Vagina (tissue), 2 donors: ENCODE measurements at regions not wholly inside any gene's neighbourhood (a gene's known extent, or its start where the extent isn't known, plus 50 kb on each side); places are given as distances from the start of the nearest gene placed in this dataset.

Experiments
- CTCF ChIP-seq, 3 experiments: fragments of 450-650 bp in 2 of 3; fragments of 200-600 bp in 1 of 3; sonication (generic) in 1 of 3; IDR thresholded peaks; one replicate each; pipeline ENCODE4 v1.5.1; 2017 to 2019; ENCODE audit warnings: antibody characterized with exemption in 3 of 3, mild to moderate bottlenecking in 2 of 3, moderate library complexity in 2 of 3
- POLR2A ChIP-seq, 2 donors: fragments of 450-650 bp; IDR thresholded peaks; one replicate each; pipeline ENCODE4 v1.6.1; 2017; ENCODE audit warnings: antibody characterized with exemption in 2 of 2, mild to moderate bottlenecking in 2 of 2, moderate library complexity in 2 of 2

- TF ChIP-seq CTCF (IDR thresholded peaks at IDR 0.05) (no peak), POLR2A (IDR thresholded peaks at IDR 0.05) (no peak)
Observed at GRCh38 chr18:41763361-41763760, 191.7 kb upstream of the PIK3C3 start.
